ENCODE measurements at regions not wholly inside any gene's neighbourhood (a gene's known extent, or its start where the extent isn't known, plus 50 kb on each side); places are given as distances from the start of the nearest gene placed in this dataset.

DNA sequence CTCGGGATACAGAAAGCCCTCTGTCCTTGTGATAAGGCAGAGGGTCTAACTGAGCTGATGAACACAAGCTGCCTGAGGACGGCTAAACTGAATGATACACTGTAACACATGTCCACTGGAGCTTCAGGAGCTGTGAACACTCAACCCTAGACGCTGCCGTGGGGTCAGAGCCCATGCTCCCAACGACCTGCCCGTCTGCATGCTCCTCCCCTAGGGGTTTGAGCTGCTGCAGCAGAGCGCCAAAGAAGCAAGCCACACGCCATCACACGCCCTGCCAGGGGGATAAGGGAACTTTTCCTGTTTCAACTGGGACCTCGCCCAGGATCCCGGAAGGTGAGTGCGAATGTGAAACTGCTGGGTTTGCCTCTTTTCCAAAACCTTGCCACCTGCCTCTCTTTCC, 361.8 kb downstream of the FAT4 start:
- no peaks in the 10 kb centered on the region for H3K9me3 ChIP-seq (ENCODE audit: low read depth)
- no peaks in the 10 kb centered on the region for H3K36me3 ChIP-seq (ENCODE audit: low read depth)
- whole genome bisulfite sequencing, 2 experiments (ENCODE audit: low coverage in 1 of 2, low lambda C conversion rate in 2 of 2, missing lambda C conversion rate in 2 of 2), result 85 to 88% methylated on average over 12 of the region's 12 CpGs
- no peaks in the 10 kb centered on the region for H3F3A ChIP-seq (ENCODE audit: insufficient read depth)
- H3K27me3 ChIP-seq (replicated peaks; ENCODE audit: insufficient read depth), result no peaks in the 10 kb centered on the region
- no peaks in the 10 kb centered on the region for H4K20me1 ChIP-seq (ENCODE audit: insufficient read depth)
- no peak overlapping the region for H3K4me2 ChIP-seq (ENCODE audit: unreplicated experiment)
- no peak for DNase-seq
- H3K4me1 ChIP-seq (ENCODE audit: insufficient read depth), result no peaks in the 10 kb centered on the region
- no peaks in the 10 kb centered on the region for H3K79me2 ChIP-seq (ENCODE audit: insufficient read depth)
- H3K27ac ChIP-seq, result no peak overlapping the region
- in situ Hi-C loops (cut with MboI), result no loop called here
- H3K9me2 ChIP-seq (ENCODE audit: insufficient read depth), result no peaks in the 10 kb centered on the region
- no peak for TF ChIP-seq EZH2phosphoT487 (IDR thresholded peaks at IDR 0.05; ENCODE audit: insufficient read depth, low read depth)
- TF ChIP-seq EZH2 (IDR thresholded peaks at IDR 0.05; ENCODE audit: insufficient read depth, poor library complexity, severe bottlenecking), result no peak
- no peak overlapping the region for H3K9ac ChIP-seq
- H2AFZ ChIP-seq, result no peak overlapping the region
- H3K4me3 ChIP-seq, result no peak overlapping the region

DNA sequence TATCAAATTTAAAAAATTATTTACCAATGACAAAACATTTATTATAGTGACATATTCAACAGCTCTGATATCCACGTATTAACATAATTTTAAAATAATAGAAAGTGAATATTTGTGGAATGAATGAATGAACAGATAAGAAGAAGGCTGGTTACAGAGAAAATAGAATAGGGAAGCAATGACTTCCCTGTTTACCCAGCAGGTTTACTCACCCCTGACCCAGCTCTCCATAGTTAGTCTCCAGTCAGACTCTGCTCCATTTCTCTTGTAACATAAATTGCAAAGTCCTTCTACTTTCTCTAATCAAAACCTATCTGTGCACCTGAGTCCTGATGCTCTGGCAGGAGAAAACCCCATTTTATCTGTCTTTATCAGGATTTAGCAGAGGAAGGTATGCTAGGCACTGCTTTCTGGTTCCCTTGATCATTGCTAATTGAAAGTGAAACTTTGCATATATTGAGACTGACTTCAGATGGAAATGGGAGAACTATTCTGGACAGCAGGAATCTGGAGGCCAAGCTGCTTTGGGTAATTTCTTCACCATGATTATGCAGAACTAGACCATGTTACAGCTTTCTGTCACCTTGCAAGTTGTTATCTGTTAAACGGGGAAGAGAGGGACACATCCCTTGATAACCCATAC, 363.0 kb downstream of the FAT4 start:
- Histone ChIP-seq H2AFZ (no peak overlapping the region), H3K9ac (no peak overlapping the region), H3K36me3 (ENCODE audit: low read depth) (no peaks in the 10 kb centered on the region), H3K4me2 (ENCODE audit: unreplicated experiment) (no peak overlapping the region), H3K27me3 (replicated peaks; ENCODE audit: insufficient read depth) (no peaks in the 10 kb centered on the region), H3K79me2 (ENCODE audit: insufficient read depth) (no peaks in the 10 kb centered on the region), H3K9me3 (ENCODE audit: low read depth) (no peaks in the 10 kb centered on the region), H3K4me3 (no peak overlapping the region), H3K27ac (no peak overlapping the region), H3F3A (ENCODE audit: insufficient read depth) (no peaks in the 10 kb centered on the region), H3K4me1 (ENCODE audit: insufficient read depth) (no peaks in the 10 kb centered on the region), H3K9me2 (ENCODE audit: insufficient read depth) (no peaks in the 10 kb centered on the region), H4K20me1 (ENCODE audit: insufficient read depth) (no peaks in the 10 kb centered on the region)
- no peak for DNase-seq
- 74 to 82% methylated on average over 2 of the region's 2 CpGs for WGBS, 2 experiments (ENCODE audit: low coverage in 1 of 2, low lambda C conversion rate in 2 of 2, missing lambda C conversion rate in 2 of 2)
- TF ChIP-seq EZH2 (IDR thresholded peaks at IDR 0.05; ENCODE audit: insufficient read depth, poor library complexity, severe bottlenecking) (no peak), EZH2phosphoT487 (IDR thresholded peaks at IDR 0.05; ENCODE audit: insufficient read depth, low read depth) (no peak)
- in situ Hi-C loops (cut with MboI), result no loop called here

DNA sequence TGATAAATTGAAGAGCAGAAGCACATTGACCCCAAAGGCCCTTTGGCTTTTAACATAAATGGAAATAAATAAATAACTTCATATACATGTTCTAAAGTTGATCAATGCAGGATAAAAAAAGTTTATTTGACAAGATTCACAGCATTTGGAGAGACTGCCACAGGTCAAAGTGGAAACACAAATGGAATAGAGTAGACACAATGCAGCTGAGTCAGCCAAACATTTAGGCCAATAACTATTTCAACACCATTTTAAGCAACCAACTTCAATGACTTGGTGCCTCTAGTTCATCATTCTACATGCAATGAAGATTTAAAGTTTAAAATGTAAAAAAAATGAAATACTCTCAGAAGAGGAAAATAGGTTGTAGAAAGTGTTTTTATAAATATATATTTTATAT, 365.2 kb downstream of the FAT4 start:
- H3K9me3 ChIP-seq (ENCODE audit: low read depth), result no peaks in the 10 kb centered on the region
- no peaks in the 10 kb centered on the region for H3K79me2 ChIP-seq (ENCODE audit: insufficient read depth)
- TF ChIP-seq EZH2 (IDR thresholded peaks at IDR 0.05; ENCODE audit: insufficient read depth, poor library complexity, severe bottlenecking) (no peak), EZH2phosphoT487 (IDR thresholded peaks at IDR 0.05; ENCODE audit: insufficient read depth, low read depth) (no peak)
- no peak overlapping the region for H2AFZ ChIP-seq
- H3K27ac ChIP-seq, result no peak overlapping the region
- H3F3A ChIP-seq (ENCODE audit: insufficient read depth), result no peaks in the 10 kb centered on the region
- no peak overlapping the region for H3K9ac ChIP-seq
- H3K9me2 ChIP-seq (ENCODE audit: insufficient read depth), result no peaks in the 10 kb centered on the region
- no peak overlapping the region for H3K4me2 ChIP-seq (ENCODE audit: unreplicated experiment)
- no peak for DNase-seq
- in situ Hi-C loops (cut with MboI), result no loop called here
- H3K4me1 ChIP-seq (ENCODE audit: insufficient read depth), result no peaks in the 10 kb centered on the region
- H3K36me3 ChIP-seq (ENCODE audit: low read depth), result no peaks in the 10 kb centered on the region
- no peaks in the 10 kb centered on the region for H4K20me1 ChIP-seq (ENCODE audit: insufficient read depth)
- no peaks in the 10 kb centered on the region for H3K27me3 ChIP-seq (replicated peaks; ENCODE audit: insufficient read depth)
- no peak overlapping the region for H3K4me3 ChIP-seq

DNA sequence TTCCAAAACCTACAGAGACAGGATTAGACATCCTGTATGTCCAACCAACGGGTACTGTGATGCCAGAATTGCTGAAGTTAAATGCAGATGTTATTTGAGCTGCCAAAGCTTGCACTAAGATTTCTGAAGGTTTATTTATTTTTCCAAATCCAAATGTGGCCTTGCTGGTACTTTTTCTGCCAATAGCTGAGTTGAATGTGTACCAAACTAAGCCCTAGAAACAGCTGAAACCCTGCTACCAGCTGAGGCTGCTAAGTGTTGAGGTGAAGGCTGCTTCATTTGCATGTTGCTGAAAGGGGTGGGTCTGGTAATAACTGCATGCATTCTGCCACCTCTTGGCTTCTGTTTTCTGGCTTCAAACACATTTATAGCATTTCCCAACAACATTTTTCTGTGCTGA, 366.5 kb downstream of the FAT4 start:
- Histone ChIP-seq H3K4me1 (ENCODE audit: insufficient read depth) (no peaks in the 10 kb centered on the region), H4K20me1 (ENCODE audit: insufficient read depth) (no peaks in the 10 kb centered on the region), H3K79me2 (ENCODE audit: insufficient read depth) (no peaks in the 10 kb centered on the region), H3K9me2 (ENCODE audit: insufficient read depth) (no peaks in the 10 kb centered on the region), H3K9ac (no peak overlapping the region), H3F3A (ENCODE audit: insufficient read depth) (no peaks in the 10 kb centered on the region), H2AFZ (peak overlapping the region; percentile 45; the same call in 1 of the 2 replicates), H3K27ac (no peak overlapping the region), H3K9me3 (ENCODE audit: low read depth) (no peaks in the 10 kb centered on the region), H3K36me3 (ENCODE audit: low read depth) (no peaks in the 10 kb centered on the region), H3K4me3 (no peak overlapping the region), H3K4me2 (ENCODE audit: unreplicated experiment) (no peak overlapping the region), H3K27me3 (replicated peaks; ENCODE audit: insufficient read depth) (no peaks in the 10 kb centered on the region)
- DNase-seq, result no peak
- WGBS, 2 experiments (ENCODE audit: low coverage in 1 of 2, low lambda C conversion rate in 2 of 2, missing lambda C conversion rate in 2 of 2), result 8 to 29% methylated on average over 1 of the region's 1 CpG
- TF ChIP-seq EZH2 (IDR thresholded peaks at IDR 0.05; ENCODE audit: insufficient read depth, poor library complexity, severe bottlenecking) (no peak), EZH2phosphoT487 (IDR thresholded peaks at IDR 0.05; ENCODE audit: insufficient read depth, low read depth) (no peak)
- in situ Hi-C loops (cut with MboI), result no loop called here

DNA sequence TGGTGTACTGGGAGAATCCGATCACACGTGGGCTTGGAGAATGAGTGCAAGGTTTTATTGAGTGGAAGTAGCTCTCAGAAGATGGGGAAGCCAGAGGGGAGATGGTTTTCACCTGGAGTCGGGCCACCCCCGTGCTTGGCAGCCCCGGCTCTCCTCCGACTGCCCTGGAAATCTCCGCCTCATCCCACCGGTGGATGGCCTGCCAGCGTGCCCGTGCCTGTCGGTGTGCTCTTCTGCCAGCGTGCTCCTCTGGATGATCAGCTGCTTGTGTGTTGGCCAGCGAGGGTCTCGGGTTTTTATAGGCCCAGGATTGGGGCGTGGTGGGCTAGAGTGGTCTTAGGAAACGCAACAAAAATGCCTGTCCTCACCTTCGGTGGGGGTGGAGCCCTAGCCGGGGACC, 368.0 kb downstream of the FAT4 start:
- TF ChIP-seq EZH2phosphoT487 (IDR thresholded peaks at IDR 0.05; ENCODE audit: insufficient read depth, low read depth), result no peak
- TF ChIP-seq EZH2 (IDR thresholded peaks at IDR 0.05; ENCODE audit: insufficient read depth, poor library complexity, severe bottlenecking), result no peak
- in situ Hi-C loops (cut with MboI), result no loop called here
- 88 to 90% methylated on average over 18 of the region's 18 CpGs for WGBS, 2 experiments (ENCODE audit: low coverage in 1 of 2, low lambda C conversion rate in 2 of 2, missing lambda C conversion rate in 2 of 2)

More for the DNA sequence above, 368.0 kb downstream of the FAT4 start:
- DNase-seq, result no peak
- H3K9me3 ChIP-seq (ENCODE audit: low read depth), result no peaks in the 10 kb centered on the region
- no peak overlapping the region for H3K27ac ChIP-seq
- no peaks in the 10 kb centered on the region for H3K27me3 ChIP-seq (replicated peaks; ENCODE audit: insufficient read depth)
- no peaks in the 10 kb centered on the region for H3K9me2 ChIP-seq (ENCODE audit: insufficient read depth)
- no peaks in the 10 kb centered on the region for H3K79me2 ChIP-seq (ENCODE audit: insufficient read depth)
- no peaks in the 10 kb centered on the region for H3K36me3 ChIP-seq (ENCODE audit: low read depth)
- no peak overlapping the region for H3K9ac ChIP-seq
- H4K20me1 ChIP-seq (ENCODE audit: insufficient read depth), result no peaks in the 10 kb centered on the region
- no peaks in the 10 kb centered on the region for H3F3A ChIP-seq (ENCODE audit: insufficient read depth)
- no peak overlapping the region for H2AFZ ChIP-seq
- no peak overlapping the region for H3K4me3 ChIP-seq
- H3K4me2 ChIP-seq (ENCODE audit: unreplicated experiment), result no peak overlapping the region
- no peaks in the 10 kb centered on the region for H3K4me1 ChIP-seq (ENCODE audit: insufficient read depth)

All from GM23248 (cell line).